ENCODE measurements at regions not wholly inside any gene's neighbourhood (a gene's known extent, or its start where the extent isn't known, plus 50 kb on each side); places are given as distances from the start of the nearest gene placed in this dataset.

GRCh38 chr7:131970602-131971001 lies 414.2 kb upstream of the PODXL start:
- TF ChIP-seq CTCF (IDR thresholded peaks at IDR 0.05; ENCODE audit: extremely low read depth in 1 of 2, insufficient read depth in 1 of 2, low read depth in 1 of 2, low read length in 2 of 2) (no peak), EZH2 (IDR thresholded peaks at IDR 0.05; ENCODE audit: borderline replicate concordance, low read depth, low read length, severe bottlenecking) (no peak), POLR2A (IDR thresholded peaks at IDR 0.05; ENCODE audit: low read depth, low read length) (no peak), JUN (IDR thresholded peaks at IDR 0.05; ENCODE audit: borderline replicate concordance, insufficient read depth, insufficient read length, low read depth) (no peak), MAX (IDR thresholded peaks at IDR 0.05; ENCODE audit: insufficient read depth, insufficient read length) (no peak), GATA2 (IDR thresholded peaks at IDR 0.05; ENCODE audit: insufficient read depth, insufficient read length, low read depth, low read length) (no peak), POLR2AphosphoS5 (IDR thresholded peaks at IDR 0.05; ENCODE audit: insufficient read depth, low read depth, low read length) (no peak)
